ENCODE measurements at regions not wholly inside any gene's neighbourhood (a gene's known extent, or its start where the extent isn't known, plus 50 kb on each side); places are given as distances from the start of the nearest gene placed in this dataset.

DNA sequence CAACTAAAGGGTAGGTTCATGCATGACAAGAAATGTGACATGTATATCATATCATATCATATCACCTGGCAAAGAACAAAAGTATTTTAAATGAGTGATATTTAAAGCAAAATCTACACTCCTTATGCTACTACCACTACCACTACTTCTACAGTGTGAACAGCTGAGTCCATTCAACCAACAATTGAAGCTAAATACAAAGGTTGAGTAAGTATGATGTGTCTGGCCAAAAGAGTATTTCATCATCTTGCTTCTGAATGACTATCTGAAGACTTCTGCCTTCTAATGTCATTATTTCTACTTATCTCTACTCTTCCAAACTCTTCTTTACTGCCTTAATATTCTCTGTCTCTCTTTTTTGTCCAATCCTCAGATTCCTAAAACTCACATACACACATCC, 292.6 kb upstream of the CAND1 start:
- H3K36me3 ChIP-seq (ENCODE audit: insufficient read depth, low read length), result no peaks in the 10 kb centered on the region
- H3K79me2 ChIP-seq (replicated peaks; ENCODE audit: insufficient read depth, low read length), result no peaks in the 10 kb centered on the region
- no peaks in the 10 kb centered on the region for H3F3A ChIP-seq (ENCODE audit: insufficient read depth, low read length, poor library complexity, severe bottlenecking)
- H3K27me3 ChIP-seq (ENCODE audit: insufficient read depth, low read depth, low read length), result no peaks in the 10 kb centered on the region
- H3K9ac ChIP-seq (ENCODE audit: low read length), result no peak overlapping the region
- H4K20me1 ChIP-seq (ENCODE audit: insufficient read depth), result no peaks in the 10 kb centered on the region
- no peaks in the 10 kb centered on the region for H3K9me2 ChIP-seq (ENCODE audit: insufficient read depth, low read length)
- H3K4me2 ChIP-seq (ENCODE audit: low read length), result no peak overlapping the region
- no peak overlapping the region for H3K4me3 ChIP-seq (ENCODE audit: low read length)
- TF ChIP-seq, protein P1, sequence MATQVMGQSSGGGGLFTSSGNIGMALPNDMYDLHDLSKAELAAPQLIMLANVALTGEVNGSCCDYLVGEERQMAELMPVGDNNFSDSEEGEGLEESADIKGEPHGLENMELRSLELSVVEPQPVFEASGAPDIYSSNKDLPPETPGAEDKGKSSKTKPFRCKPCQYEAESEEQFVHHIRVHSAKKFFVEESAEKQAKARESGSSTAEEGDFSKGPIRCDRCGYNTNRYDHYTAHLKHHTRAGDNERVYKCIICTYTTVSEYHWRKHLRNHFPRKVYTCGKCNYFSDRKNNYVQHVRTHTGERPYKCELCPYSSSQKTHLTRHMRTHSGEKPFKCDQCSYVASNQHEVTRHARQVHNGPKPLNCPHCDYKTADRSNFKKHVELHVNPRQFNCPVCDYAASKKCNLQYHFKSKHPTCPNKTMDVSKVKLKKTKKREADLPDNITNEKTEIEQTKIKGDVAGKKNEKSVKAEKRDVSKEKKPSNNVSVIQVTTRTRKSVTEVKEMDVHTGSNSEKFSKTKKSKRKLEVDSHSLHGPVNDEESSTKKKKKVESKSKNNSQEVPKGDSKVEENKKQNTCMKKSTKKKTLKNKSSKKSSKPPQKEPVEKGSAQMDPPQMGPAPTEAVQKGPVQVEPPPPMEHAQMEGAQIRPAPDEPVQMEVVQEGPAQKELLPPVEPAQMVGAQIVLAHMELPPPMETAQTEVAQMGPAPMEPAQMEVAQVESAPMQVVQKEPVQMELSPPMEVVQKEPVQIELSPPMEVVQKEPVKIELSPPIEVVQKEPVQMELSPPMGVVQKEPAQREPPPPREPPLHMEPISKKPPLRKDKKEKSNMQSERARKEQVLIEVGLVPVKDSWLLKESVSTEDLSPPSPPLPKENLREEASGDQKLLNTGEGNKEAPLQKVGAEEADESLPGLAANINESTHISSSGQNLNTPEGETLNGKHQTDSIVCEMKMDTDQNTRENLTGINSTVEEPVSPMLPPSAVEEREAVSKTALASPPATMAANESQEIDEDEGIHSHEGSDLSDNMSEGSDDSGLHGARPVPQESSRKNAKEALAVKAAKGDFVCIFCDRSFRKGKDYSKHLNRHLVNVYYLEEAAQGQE (IDR thresholded peaks at IDR 0.05; ENCODE audit: borderline replicate concordance), result no peak
- no peak for TF ChIP-seq POLR2AphosphoS5 (IDR thresholded peaks at IDR 0.05)
- no peak for TF ChIP-seq SMC3 (conservative IDR thresholded peaks at IDR 0.05; ENCODE audit: poor library complexity)
- no peak for TF ChIP-seq TAF1 (IDR thresholded peaks at IDR 0.05; ENCODE audit: low read depth)
- TF ChIP-seq, protein P2, sequence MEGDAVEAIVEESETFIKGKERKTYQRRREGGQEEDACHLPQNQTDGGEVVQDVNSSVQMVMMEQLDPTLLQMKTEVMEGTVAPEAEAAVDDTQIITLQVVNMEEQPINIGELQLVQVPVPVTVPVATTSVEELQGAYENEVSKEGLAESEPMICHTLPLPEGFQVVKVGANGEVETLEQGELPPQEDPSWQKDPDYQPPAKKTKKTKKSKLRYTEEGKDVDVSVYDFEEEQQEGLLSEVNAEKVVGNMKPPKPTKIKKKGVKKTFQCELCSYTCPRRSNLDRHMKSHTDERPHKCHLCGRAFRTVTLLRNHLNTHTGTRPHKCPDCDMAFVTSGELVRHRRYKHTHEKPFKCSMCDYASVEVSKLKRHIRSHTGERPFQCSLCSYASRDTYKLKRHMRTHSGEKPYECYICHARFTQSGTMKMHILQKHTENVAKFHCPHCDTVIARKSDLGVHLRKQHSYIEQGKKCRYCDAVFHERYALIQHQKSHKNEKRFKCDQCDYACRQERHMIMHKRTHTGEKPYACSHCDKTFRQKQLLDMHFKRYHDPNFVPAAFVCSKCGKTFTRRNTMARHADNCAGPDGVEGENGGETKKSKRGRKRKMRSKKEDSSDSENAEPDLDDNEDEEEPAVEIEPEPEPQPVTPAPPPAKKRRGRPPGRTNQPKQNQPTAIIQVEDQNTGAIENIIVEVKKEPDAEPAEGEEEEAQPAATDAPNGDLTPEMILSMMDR (IDR thresholded peaks at IDR 0.05; ENCODE audit: poor library complexity, severe bottlenecking), result no peak
- TF ChIP-seq RAD21 (conservative IDR thresholded peaks at IDR 0.05), result no peak
- no peak for TF ChIP-seq EP300 (conservative IDR thresholded peaks at IDR 0.05; ENCODE audit: poor library complexity, severe bottlenecking)
- TF ChIP-seq EZH2 (IDR thresholded peaks at IDR 0.05; ENCODE audit: borderline replicate concordance, insufficient read depth, low read length, poor library complexity, severe bottlenecking), result no peak
- no peak for TF ChIP-seq MXI1 (conservative IDR thresholded peaks at IDR 0.05; ENCODE audit: poor library complexity, severe bottlenecking)
- no peak overlapping the region for H2AFZ ChIP-seq (ENCODE audit: low read depth, low read length)
- no peaks in the 10 kb centered on the region for H3K9me3 ChIP-seq (ENCODE audit: low read length)
- no peak overlapping the region for H3K27ac ChIP-seq (ENCODE audit: low read length)

DNA sequence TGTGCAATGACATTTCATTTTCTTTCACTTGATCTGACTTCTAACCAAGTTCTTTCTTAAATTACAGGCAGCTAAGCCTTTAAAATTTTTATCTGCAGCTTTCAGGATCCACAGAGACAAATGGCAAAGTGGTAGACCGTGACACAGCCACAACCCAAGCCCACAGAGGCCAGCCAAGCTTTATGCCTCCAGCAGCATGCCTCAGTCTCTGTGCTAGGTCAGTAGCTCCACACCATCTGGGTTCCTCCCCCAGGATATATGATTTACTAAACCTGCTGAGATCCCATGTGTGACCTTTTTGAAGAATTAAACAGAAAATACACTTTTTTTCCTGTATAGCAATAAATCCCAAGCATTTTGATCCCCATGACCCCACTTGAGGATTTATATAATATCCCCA, 290.4 kb upstream of the CAND1 start:
- TF ChIP-seq MXI1 (conservative IDR thresholded peaks at IDR 0.05; ENCODE audit: poor library complexity, severe bottlenecking) (no peak), EP300 (conservative IDR thresholded peaks at IDR 0.05; ENCODE audit: poor library complexity, severe bottlenecking) (no peak), EZH2 (IDR thresholded peaks at IDR 0.05; ENCODE audit: borderline replicate concordance, insufficient read depth, low read length, poor library complexity, severe bottlenecking) (no peak), TAF1 (IDR thresholded peaks at IDR 0.05; ENCODE audit: low read depth) (no peak), SMC3 (conservative IDR thresholded peaks at IDR 0.05; ENCODE audit: poor library complexity) (no peak)
- TF ChIP-seq, protein P2 (IDR thresholded peaks at IDR 0.05; ENCODE audit: poor library complexity, severe bottlenecking), result no peak
- TF ChIP-seq, protein P1 (IDR thresholded peaks at IDR 0.05; ENCODE audit: borderline replicate concordance), result no peak
- Histone ChIP-seq H3K9me3 (ENCODE audit: low read length) (no peaks in the 10 kb centered on the region), H2AFZ (ENCODE audit: low read depth, low read length) (no peak overlapping the region), H3K9me2 (ENCODE audit: insufficient read depth, low read length) (no peaks in the 10 kb centered on the region), H4K20me1 (ENCODE audit: insufficient read depth) (no peaks in the 10 kb centered on the region), H3K4me2 (ENCODE audit: low read length) (no peak overlapping the region), H3K27me3 (ENCODE audit: insufficient read depth, low read depth, low read length) (no peaks in the 10 kb centered on the region), H3K36me3 (ENCODE audit: insufficient read depth, low read length) (no peaks in the 10 kb centered on the region), H3K4me3 (ENCODE audit: low read length) (no peak overlapping the region), H3F3A (ENCODE audit: insufficient read depth, low read length, poor library complexity, severe bottlenecking) (no peaks in the 10 kb centered on the region), H3K9ac (ENCODE audit: low read length) (no peak overlapping the region), H3K79me2 (replicated peaks; ENCODE audit: insufficient read depth, low read length) (no peaks in the 10 kb centered on the region), H3K27ac (ENCODE audit: low read length) (no peak overlapping the region)
